HG03139 (cell line): ENCODE measurements at regions not wholly inside any gene's neighbourhood (a gene's known extent, or its start where the extent isn't known, plus 50 kb on each side); places are given as distances from the start of the nearest gene placed in this dataset.

Experiments used
- ATAC-seq: cut with Tn5 transposase; IDR thresholded peaks from one replicate; pipeline ENCODE4 v1.9.1; 2021; ENCODE audit not compliant: unreplicated experiment

GRCh38 chr3:187992609-187993008 lies 161.3 kb upstream of the LPP start:
- no peak for ATAC-seq

GRCh38 chr3:187994221-187995042 lies 159.5 kb upstream of the LPP start:
- ATAC-seq = no peak

GRCh38 chr3:187995043-187995400 lies 158.9 kb upstream of the LPP start:
- ATAC-seq = no peak

- ATAC-seq = no peak
Measured at GRCh38 chr3:187995667-187996066, 158.3 kb upstream of the LPP start.

GRCh38 chr3:187996609-187997008 lies 157.3 kb upstream of the LPP start:
- no peak for ATAC-seq

- ATAC-seq = no peak
Measured at GRCh38 chr3:187997490-187997889, 156.5 kb upstream of the LPP start.

GRCh38 chr3:187997946-187998561 lies 155.9 kb upstream of the LPP start:
- ATAC-seq = no peak

- ATAC-seq = no peak
Measured at GRCh38 chr3:187998611-187999010, 155.3 kb upstream of the LPP start.

GRCh38 chr3:187999821-188000220 lies 154.1 kb upstream of the LPP start:
- no peak for ATAC-seq

- ATAC-seq = no peak
Measured at GRCh38 chr3:188000361-188000861, 153.5 kb upstream of the LPP start.

GRCh38 chr3:188001093-188001492 lies 152.9 kb upstream of the LPP start:
- no peak for ATAC-seq

- ATAC-seq = no peak
Measured at GRCh38 chr3:188001926-188002325, 152.0 kb upstream of the LPP start.

GRCh38 chr3:188002626-188003138 lies 151.3 kb upstream of the LPP start:
- ATAC-seq = no peak

- no peak for ATAC-seq
Measured at GRCh38 chr3:188003188-188004171, 150.5 kb upstream of the LPP start.

- ATAC-seq = no peak
Measured at GRCh38 chr3:188006726-188007393, 147.1 kb upstream of the LPP start.

- ATAC-seq = no peak
Measured at GRCh38 chr3:188007897-188008296, 146.1 kb upstream of the LPP start.

GRCh38 chr3:188008582-188009213 lies 145.3 kb upstream of the LPP start:
- no peak for ATAC-seq

GRCh38 chr3:188010478-188010877 lies 143.5 kb upstream of the LPP start:
- ATAC-seq = no peak

GRCh38 chr3:188019727-188020126 lies 134.2 kb upstream of the LPP start:
- ATAC-seq = no peak

- ATAC-seq = no peak
Measured at GRCh38 chr3:188021041-188021440, 132.9 kb upstream of the LPP start.
